Activated T-cell treated with anti-CD3 and anti-CD28 coated beads, Interleukin-2, amount 50 U/mL, for 72 hours (primary cell): ENCODE measurements at regions not wholly inside any gene's neighbourhood (a gene's known extent, or its start where the extent isn't known, plus 50 kb on each side); places are given as distances from the start of the nearest gene placed in this dataset.

ENCODE experiments used
- ATAC-seq, 2 donors: fragments of 150-1000 bp; cut with Tn5 transposase; replicated peaks in 1 of 2; 2 replicates each; pipeline ENCODE4 v1.10.0; 2021; ENCODE audit warnings: moderate library complexity in 2 of 2, mild to moderate bottlenecking in 1 of 2
- DNase-seq, 2 donors: peaks; one replicate each; pipeline ENCODE4 v3.0.0; 2021 to 2022; ENCODE audit warnings: mixed read lengths in 1 of 2
- H3K27ac Mint-ChIP-seq: one replicate; pipeline ENCODE4 v1.8.0; 2022; ENCODE audit warnings: mild to moderate bottlenecking, moderate library complexity, mixed read lengths
- H3K27me3 Mint-ChIP-seq: one replicate; pipeline ENCODE4 v1.8.0; 2022; ENCODE audit warnings: low read depth, mixed read lengths
- H3K36me3 Mint-ChIP-seq, 2 donors: one replicate each; pipeline ENCODE4 v1.8.0; 2022; ENCODE audit warnings: mixed read lengths in 2 of 2, mild to moderate bottlenecking in 1 of 2; ENCODE audit not compliant: insufficient read depth in 2 of 2
- H3K4me1 Mint-ChIP-seq: one replicate; pipeline ENCODE4 v1.8.0; 2022; ENCODE audit warnings: low read depth, mixed read lengths
- H3K4me3 Mint-ChIP-seq, 2 donors: one replicate each; pipeline ENCODE4 v1.8.0; 2022; ENCODE audit warnings: mild to moderate bottlenecking in 2 of 2, mixed read lengths in 2 of 2, moderate library complexity in 2 of 2
- H3K9me3 Mint-ChIP-seq, 2 donors: one replicate each; pipeline ENCODE4 v1.8.0; 2022; ENCODE audit warnings: mixed read lengths in 2 of 2

- DNase-seq = no peak
- Mint-ChIP-seq H3K4me3 (no peak overlapping the region), H3K27ac (no peak overlapping the region), H3K4me1 (no peaks in the 10 kb centered on the region), H3K27me3 (no peaks in the 10 kb centered on the region), H3K36me3 (no peaks in the 10 kb centered on the region), H3K9me3 (no peaks in the 10 kb centered on the region)
- no peak for ATAC-seq
Measured at GRCh38 chr2:192277494-192278109, 82.9 kb upstream of the TMEFF2 start.

- no peaks in the 10 kb centered on the region for H3K27me3 Mint-ChIP-seq
- no peaks in the 10 kb centered on the region for H3K4me1 Mint-ChIP-seq
Measured at GRCh38 chr2:192275632-192276031, 80.9 kb upstream of the TMEFF2 start.

GRCh38 chr2:192267484-192267883 is 72.8 kb upstream of the TMEFF2 start:
- Mint-ChIP-seq H3K9me3 (no peaks in the 10 kb centered on the region), H3K27ac (no peak overlapping the region), H3K4me1 (no peaks in the 10 kb centered on the region), H3K4me3 (no peak overlapping the region), H3K36me3 (no peaks in the 10 kb centered on the region), H3K27me3 (no peaks in the 10 kb centered on the region)
- DNase-seq = no peak
- no peak for ATAC-seq

More at GRCh38 chr2:192275632-192276031, 80.9 kb upstream of the TMEFF2 start:
- Mint-ChIP-seq H3K27ac (no peak overlapping the region), H3K36me3 (no peaks in the 10 kb centered on the region), H3K9me3 (no peaks in the 10 kb centered on the region), H3K4me3 (no peak overlapping the region)
- no peak for DNase-seq
- ATAC-seq = no peak

- no peaks in the 10 kb centered on the region for H3K9me3 Mint-ChIP-seq
- no peaks in the 10 kb centered on the region for H3K36me3 Mint-ChIP-seq
- no peaks in the 10 kb centered on the region for H3K4me1 Mint-ChIP-seq
- no peak for DNase-seq
- H3K27ac Mint-ChIP-seq = no peak overlapping the region
- H3K4me3 Mint-ChIP-seq = no peak overlapping the region
- H3K27me3 Mint-ChIP-seq = no peaks in the 10 kb centered on the region
- ATAC-seq = no peak
Measured at GRCh38 chr2:192265751-192266150, 71.0 kb upstream of the TMEFF2 start.

- Mint-ChIP-seq H3K27me3 (no peaks in the 10 kb centered on the region), H3K36me3 (no peaks in the 10 kb centered on the region), H3K4me1 (no peaks in the 10 kb centered on the region), H3K27ac (no peak overlapping the region), H3K9me3 (no peaks in the 10 kb centered on the region), H3K4me3 (no peak overlapping the region)
- ATAC-seq = no peak
- no peak for DNase-seq
Measured at GRCh38 chr2:192254444-192254843, 59.7 kb upstream of the TMEFF2 start.

GRCh38 chr2:192253692-192254091 is 59.0 kb upstream of the TMEFF2 start:
- H3K4me3 Mint-ChIP-seq = no peak overlapping the region
- no peak for DNase-seq
- ATAC-seq = no peak
- H3K4me1 Mint-ChIP-seq = no peaks in the 10 kb centered on the region
- H3K36me3 Mint-ChIP-seq = no peaks in the 10 kb centered on the region
- no peaks in the 10 kb centered on the region for H3K9me3 Mint-ChIP-seq
- no peaks in the 10 kb centered on the region for H3K27me3 Mint-ChIP-seq
- no peak overlapping the region for H3K27ac Mint-ChIP-seq

GRCh38 chr2:192250961-192251360 is 56.2 kb upstream of the TMEFF2 start:
- no peaks in the 10 kb centered on the region for H3K9me3 Mint-ChIP-seq
- no peak overlapping the region for H3K27ac Mint-ChIP-seq
- no peaks in the 10 kb centered on the region for H3K36me3 Mint-ChIP-seq
- H3K27me3 Mint-ChIP-seq = no peaks in the 10 kb centered on the region
- H3K4me1 Mint-ChIP-seq = no peaks in the 10 kb centered on the region
- ATAC-seq (no peak), DNase-seq (no peak)
- H3K4me3 Mint-ChIP-seq = no peak overlapping the region

- Mint-ChIP-seq H3K4me1 (no peaks in the 10 kb centered on the region), H3K36me3 (no peaks in the 10 kb centered on the region), H3K27ac (no peak overlapping the region), H3K4me3 (no peak overlapping the region), H3K27me3 (no peaks in the 10 kb centered on the region), H3K9me3 (no peaks in the 10 kb centered on the region)
- DNase-seq = no peak
- ATAC-seq = no peak
Measured at GRCh38 chr2:192247456-192247855, 52.7 kb upstream of the TMEFF2 start.

- ATAC-seq (no peak), DNase-seq (no peak)
- Mint-ChIP-seq H3K36me3 (no peaks in the 10 kb centered on the region), H3K27ac (no peak overlapping the region), H3K27me3 (no peaks in the 10 kb centered on the region), H3K4me3 (no peak overlapping the region), H3K9me3 (no peaks in the 10 kb centered on the region), H3K4me1 (no peaks in the 10 kb centered on the region)
Measured at GRCh38 chr2:192246297-192246696, 51.6 kb upstream of the TMEFF2 start.

- Mint-ChIP-seq H3K4me1 (no peaks in the 10 kb centered on the region), H3K36me3 (no peaks in the 10 kb centered on the region), H3K4me3 (no peak overlapping the region), H3K9me3 (no peaks in the 10 kb centered on the region), H3K27me3 (no peaks in the 10 kb centered on the region), H3K27ac (no peak overlapping the region)
- ATAC-seq (no peak), DNase-seq (no peak)
Measured at GRCh38 chr2:192245329-192245728, 50.6 kb upstream of the TMEFF2 start.
